Neuron (in vitro differentiated cells): ENCODE measurements at regions not wholly inside any gene's neighbourhood (a gene's known extent, or its start where the extent isn't known, plus 50 kb on each side); places are given as distances from the start of the nearest gene placed in this dataset.

Experiments used
- H2AFZ ChIP-seq: one replicate; pipeline ENCODE4 v1.6.1; 2013; ENCODE audit warnings: low read depth, mild to moderate bottlenecking, inconsistent platforms, low read length, moderate library complexity
- H3K27me3 ChIP-seq: one replicate; pipeline ENCODE4 v1.6.1; 2013; ENCODE audit warnings: low read length; ENCODE audit not compliant: insufficient read depth
- H3K36me3 ChIP-seq: one replicate; pipeline ENCODE4 v1.6.1; 2013; ENCODE audit warnings: low read length; ENCODE audit not compliant: insufficient read depth
- H3K4me1 ChIP-seq: one replicate; pipeline ENCODE4 v1.6.1; 2013; ENCODE audit warnings: low read length; ENCODE audit not compliant: insufficient read depth
- H3K4me3 ChIP-seq: 2 replicates; pipeline ENCODE4 v1.5.1; 2013; ENCODE audit warnings: mild to moderate bottlenecking, low read length, moderate library complexity
- H3K9me3 ChIP-seq: one replicate; pipeline ENCODE4 v1.6.1; 2013; ENCODE audit warnings: low read length

GRCh38 chr18:37665346-37665745 lies 99.7 kb upstream of the CELF4 start:
- H3K9me3 ChIP-seq, result no peaks in the 10 kb centered on the region
- no peaks in the 10 kb centered on the region for H3K36me3 ChIP-seq
- H3K27me3 ChIP-seq, result no peaks in the 10 kb centered on the region

DNA sequence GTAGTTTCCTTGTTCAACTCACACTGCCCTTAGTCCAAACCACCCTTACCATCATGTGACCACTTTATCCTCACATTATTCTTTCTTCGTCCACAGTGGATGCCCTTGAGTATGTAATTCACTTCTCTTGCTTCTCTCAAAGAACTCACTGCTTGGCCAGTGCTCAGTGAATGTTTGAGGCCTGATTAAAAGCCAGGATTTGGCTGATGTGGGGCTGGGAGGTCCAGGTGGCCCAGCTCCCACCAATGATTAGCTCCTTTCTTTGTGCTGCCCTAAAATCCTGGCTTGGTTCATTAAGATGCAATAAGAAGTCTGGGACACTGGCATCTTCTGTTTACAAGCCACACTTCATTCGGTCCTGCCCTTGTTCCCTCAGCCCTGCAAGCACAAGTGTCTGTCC lies 97.8 kb upstream of the CELF4 start:
- H3K9me3 ChIP-seq, result no peaks in the 10 kb centered on the region
- H3K27me3 ChIP-seq, result no peaks in the 10 kb centered on the region
- no peak overlapping the region for H2AFZ ChIP-seq
- no peak overlapping the region for H3K4me3 ChIP-seq
- H3K36me3 ChIP-seq, result no peaks in the 10 kb centered on the region
- H3K4me1 ChIP-seq, result no peaks in the 10 kb centered on the region

More at GRCh38 chr18:37665346-37665745, 99.7 kb upstream of the CELF4 start:
- no peak overlapping the region for H2AFZ ChIP-seq
- H3K4me1 ChIP-seq, result no peaks in the 10 kb centered on the region
- no peak overlapping the region for H3K4me3 ChIP-seq

- Histone ChIP-seq H2AFZ (no peak overlapping the region), H3K36me3 (no peaks in the 10 kb centered on the region), H3K4me1 (no peaks in the 10 kb centered on the region), H3K27me3 (no peaks in the 10 kb centered on the region), H3K4me3 (no peak overlapping the region), H3K9me3 (no peaks in the 10 kb centered on the region)
These were observed 97.1 kb upstream of the CELF4 start for GRCh38 chr18:37662546-37663339.

GRCh38 chr18:37662099-37662498 lies 96.5 kb upstream of the CELF4 start:
- Histone ChIP-seq H3K9me3 (no peaks in the 10 kb centered on the region), H3K4me3 (no peak overlapping the region), H2AFZ (no peak overlapping the region), H3K4me1 (no peaks in the 10 kb centered on the region), H3K27me3 (no peaks in the 10 kb centered on the region), H3K36me3 (no peaks in the 10 kb centered on the region)

- no peak overlapping the region for H2AFZ ChIP-seq
- H3K4me3 ChIP-seq, result no peak overlapping the region
- no peaks in the 10 kb centered on the region for H3K27me3 ChIP-seq
- H3K9me3 ChIP-seq, result no peaks in the 10 kb centered on the region
- H3K4me1 ChIP-seq, result no peaks in the 10 kb centered on the region
- H3K36me3 ChIP-seq, result no peaks in the 10 kb centered on the region
These were observed 95.9 kb upstream of the CELF4 start for GRCh38 chr18:37661478-37661877.

DNA sequence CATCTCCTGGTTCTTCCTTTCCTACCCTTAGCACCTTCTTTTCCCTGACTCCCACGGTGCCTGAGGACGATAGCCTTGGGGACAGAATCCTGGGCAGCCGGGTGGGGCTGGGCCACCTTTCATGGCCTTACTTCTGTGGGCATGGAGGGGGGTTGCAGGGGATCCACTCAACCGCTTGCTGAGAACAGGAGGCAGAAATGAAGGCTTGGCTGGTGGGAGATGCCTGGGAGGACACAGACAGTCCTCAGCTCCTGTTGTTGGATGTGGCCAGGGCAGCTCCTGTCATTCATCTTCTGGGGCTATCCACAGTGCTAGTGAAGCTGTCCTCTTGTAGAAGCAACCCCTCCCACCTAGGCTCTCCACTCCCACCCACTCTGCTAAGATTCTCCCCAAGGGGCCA lies 95.5 kb upstream of the CELF4 start:
- no peaks in the 10 kb centered on the region for H3K27me3 ChIP-seq
- H3K4me3 ChIP-seq, result no peak overlapping the region
- no peaks in the 10 kb centered on the region for H3K4me1 ChIP-seq
- H3K36me3 ChIP-seq, result no peaks in the 10 kb centered on the region
- H2AFZ ChIP-seq, result no peak overlapping the region
- no peaks in the 10 kb centered on the region for H3K9me3 ChIP-seq

DNA sequence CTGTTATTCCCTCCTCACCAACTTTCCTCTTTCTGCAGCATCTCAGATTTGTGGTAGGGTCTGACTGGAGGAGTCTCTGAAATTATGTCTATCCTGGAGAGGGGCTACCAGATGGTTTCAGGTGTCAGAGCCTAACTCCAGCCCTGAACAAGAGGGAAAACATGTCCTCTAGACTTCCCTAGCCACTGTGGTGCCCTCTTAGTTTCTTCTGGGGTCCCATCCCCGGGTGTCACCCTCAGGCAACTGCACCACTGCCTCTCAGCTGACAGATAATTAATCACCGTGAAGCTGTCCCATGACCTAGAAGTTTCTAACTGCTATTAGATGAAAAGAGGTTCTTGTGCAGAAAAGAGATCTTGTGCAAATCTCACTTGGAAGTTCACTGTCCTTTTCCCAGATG lies 95.1 kb upstream of the CELF4 start:
- Histone ChIP-seq H2AFZ (no peak overlapping the region), H3K4me1 (no peaks in the 10 kb centered on the region), H3K4me3 (no peak overlapping the region), H3K9me3 (no peaks in the 10 kb centered on the region), H3K27me3 (no peaks in the 10 kb centered on the region), H3K36me3 (no peaks in the 10 kb centered on the region)

DNA sequence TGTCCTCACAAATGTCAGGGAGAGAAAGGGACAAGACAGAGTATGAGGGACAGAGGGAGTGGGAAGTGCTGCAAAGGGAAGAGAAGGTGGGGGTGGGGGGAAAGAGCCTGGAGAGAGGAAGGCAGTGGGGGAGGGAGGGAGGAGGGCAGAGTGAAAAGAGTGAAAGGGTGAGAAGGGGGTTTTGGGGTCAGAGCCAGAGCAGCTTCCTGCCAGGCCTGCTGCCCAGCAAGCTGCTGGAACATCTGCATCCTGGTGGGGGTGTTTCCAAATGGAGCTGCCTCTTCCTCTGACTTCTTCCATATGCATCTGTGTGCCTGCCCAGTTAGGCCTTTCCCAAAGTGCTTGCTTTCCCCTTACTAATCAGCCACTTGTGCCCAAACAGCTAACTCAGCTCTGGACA lies 94.3 kb upstream of the CELF4 start:
- H3K27me3 ChIP-seq, result no peaks in the 10 kb centered on the region
- no peak overlapping the region for H2AFZ ChIP-seq
- no peaks in the 10 kb centered on the region for H3K9me3 ChIP-seq
- no peak overlapping the region for H3K4me3 ChIP-seq
- H3K4me1 ChIP-seq, result no peaks in the 10 kb centered on the region
- H3K36me3 ChIP-seq, result no peaks in the 10 kb centered on the region

DNA sequence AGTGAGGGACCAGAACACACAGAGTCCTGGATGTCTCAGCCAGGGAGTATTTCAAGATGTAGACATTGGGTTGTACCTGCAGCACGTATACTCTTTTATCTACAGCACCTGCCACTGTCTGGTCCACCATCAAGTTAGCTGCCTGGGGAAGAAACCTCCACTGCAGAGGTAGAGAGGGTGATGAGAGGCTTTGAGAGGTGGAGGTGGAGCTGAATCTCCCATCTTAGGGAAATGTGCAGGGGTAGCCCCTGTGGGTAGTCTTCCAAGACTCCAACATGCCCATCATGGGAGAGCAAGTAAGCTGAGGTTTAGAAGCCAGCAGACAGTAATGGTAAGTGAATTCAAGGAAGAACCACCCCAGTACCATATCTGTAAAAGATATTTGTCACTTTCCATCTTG lies 93.3 kb upstream of the CELF4 start:
- no peaks in the 10 kb centered on the region for H3K9me3 ChIP-seq
- no peak overlapping the region for H2AFZ ChIP-seq
- H3K36me3 ChIP-seq, result no peaks in the 10 kb centered on the region
- H3K4me3 ChIP-seq, result no peak overlapping the region
- H3K4me1 ChIP-seq, result no peaks in the 10 kb centered on the region
- no peaks in the 10 kb centered on the region for H3K27me3 ChIP-seq

GRCh38 chr18:37657493-37657892 lies 91.9 kb upstream of the CELF4 start:
- Histone ChIP-seq H3K4me1 (no peaks in the 10 kb centered on the region), H3K4me3 (no peak overlapping the region), H3K36me3 (no peaks in the 10 kb centered on the region), H2AFZ (no peak overlapping the region), H3K27me3 (no peaks in the 10 kb centered on the region), H3K9me3 (no peaks in the 10 kb centered on the region)

GRCh38 chr18:37654731-37655369 lies 89.3 kb upstream of the CELF4 start:
- H2AFZ ChIP-seq, result no peak overlapping the region

GRCh38 chr18:37654034-37654433 lies 88.4 kb upstream of the CELF4 start:
- Histone ChIP-seq H3K4me3 (no peak overlapping the region), H3K36me3 (no peaks in the 10 kb centered on the region), H3K27me3 (no peaks in the 10 kb centered on the region), H2AFZ (no peak overlapping the region), H3K9me3 (no peaks in the 10 kb centered on the region), H3K4me1 (no peaks in the 10 kb centered on the region)

More at GRCh38 chr18:37654731-37655369, 89.3 kb upstream of the CELF4 start:
- Histone ChIP-seq H3K27me3 (no peaks in the 10 kb centered on the region), H3K9me3 (no peaks in the 10 kb centered on the region), H3K36me3 (no peaks in the 10 kb centered on the region), H3K4me1 (no peaks in the 10 kb centered on the region), H3K4me3 (no peak overlapping the region)

- Histone ChIP-seq H3K9me3 (no peaks in the 10 kb centered on the region), H3K36me3 (no peaks in the 10 kb centered on the region), H2AFZ (no peak overlapping the region), H3K4me1 (no peaks in the 10 kb centered on the region), H3K27me3 (no peaks in the 10 kb centered on the region), H3K4me3 (no peak overlapping the region)
These were observed 88.0 kb upstream of the CELF4 start for GRCh38 chr18:37653618-37654017.
